Left lung (tissue), 4 donors: ENCODE measurements at regions not wholly inside any gene's neighbourhood (a gene's known extent, or its start where the extent isn't known, plus 50 kb on each side); places are given as distances from the start of the nearest gene placed in this dataset.

Source experiments
- ATAC-seq: fragments of 200-7000 bp; cut with Tn5 transposase; one replicate; pipeline ENCODE4 v1.9.1; 2020; ENCODE audit warnings: moderate library complexity
- DNase-seq, 4 donors: peaks; one replicate each; pipeline ENCODE4 v3.0.0-alpha.2; 2013 to 2020
- H3K27ac ChIP-seq, 2 donors: fragments of 200-600 bp; sonication (generic) in 1 of 2; one replicate each; pipeline versions ENCODE4 v1.5.0 to v1.8.0; 2020 to 2021
- H3K27me3 ChIP-seq, 2 donors: fragments of 200-600 bp; sonication (generic) in 1 of 2; one replicate each; pipeline versions ENCODE4 v1.5.0 to v1.8.0; 2020 to 2021
- H3K36me3 ChIP-seq, 2 donors: fragments of 200-600 bp; sonication (generic) in 1 of 2; one replicate each; pipeline versions ENCODE4 v1.5.0 to v1.8.0; 2020 to 2021
- H3K4me1 ChIP-seq, 2 donors: fragments of 200-600 bp; one replicate each; pipeline ENCODE4 v1.8.0; 2021
- H3K4me3 ChIP-seq, 2 donors: fragments of 200-600 bp; sonication (generic) in 1 of 2; one replicate each; pipeline versions ENCODE4 v1.5.0 to v1.8.0; 2020 to 2021; ENCODE audit warnings: mild to moderate bottlenecking in 1 of 2
- H3K9me3 ChIP-seq, 2 donors: fragments of 200-600 bp; sonication (generic) in 1 of 2; one replicate each; pipeline versions ENCODE4 v1.5.0 to v1.8.0; 2020 to 2021
- intact Hi-C, 2 donors: fragments of 100-400 bp; cut with DNase I; formaldehyde crosslinking; loops; one replicate each; pipeline versions ENCODE4 v1.11.2 to v1.14.2; 2022
- TF ChIP-seq, protein P1 (sequence below), 2 donors: fragments of 200-600 bp; sonication (generic) in 1 of 2; IDR thresholded peaks; one replicate each; pipeline versions ENCODE4 v1.5.0 to v1.8.0; 2021; ENCODE audit warnings: antibody characterized with exemption in 2 of 2
- donor health status: DM: no; HTN: yes; CAD: no.
- donor health status: DM: no; HTN: no; CAD: no.

DNA sequence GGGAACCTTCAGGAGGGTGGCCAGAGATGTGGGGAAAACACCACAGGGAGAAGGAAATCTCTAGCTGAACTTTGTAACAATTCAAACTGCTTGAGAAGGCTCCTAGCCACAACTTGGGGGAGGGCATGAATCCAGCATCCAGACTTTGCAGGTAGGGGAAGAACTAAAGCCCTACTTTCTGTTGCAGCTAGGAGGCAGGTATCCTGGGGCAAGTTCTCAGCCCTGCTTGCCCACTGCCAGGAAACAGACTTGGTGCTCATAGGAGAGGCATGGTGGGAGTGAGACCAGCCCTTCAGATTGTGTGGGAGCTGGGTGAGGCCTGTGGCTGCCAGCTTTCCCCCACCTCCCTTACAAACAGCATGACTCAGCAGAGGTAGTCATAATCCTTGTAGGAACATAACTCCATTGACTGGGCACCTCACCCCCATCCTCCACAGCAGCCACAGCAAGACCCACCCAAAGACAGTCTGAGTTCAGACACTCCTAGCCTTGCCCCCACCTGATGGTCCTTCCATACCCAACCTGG lies 209.5 kb upstream of the CPEB2 start:
- Histone ChIP-seq H3K27ac (no peak overlapping the region), H3K36me3 (no peaks in the 10 kb centered on the region), H3K9me3 (peaks cover 0 to 15% of the 10 kb centered on the region in 2 donors), H3K4me1 (no peaks in the 10 kb centered on the region), H3K27me3 (no peaks in the 10 kb centered on the region), H3K4me3 (no peak overlapping the region)
- TF ChIP-seq, protein P1, sequence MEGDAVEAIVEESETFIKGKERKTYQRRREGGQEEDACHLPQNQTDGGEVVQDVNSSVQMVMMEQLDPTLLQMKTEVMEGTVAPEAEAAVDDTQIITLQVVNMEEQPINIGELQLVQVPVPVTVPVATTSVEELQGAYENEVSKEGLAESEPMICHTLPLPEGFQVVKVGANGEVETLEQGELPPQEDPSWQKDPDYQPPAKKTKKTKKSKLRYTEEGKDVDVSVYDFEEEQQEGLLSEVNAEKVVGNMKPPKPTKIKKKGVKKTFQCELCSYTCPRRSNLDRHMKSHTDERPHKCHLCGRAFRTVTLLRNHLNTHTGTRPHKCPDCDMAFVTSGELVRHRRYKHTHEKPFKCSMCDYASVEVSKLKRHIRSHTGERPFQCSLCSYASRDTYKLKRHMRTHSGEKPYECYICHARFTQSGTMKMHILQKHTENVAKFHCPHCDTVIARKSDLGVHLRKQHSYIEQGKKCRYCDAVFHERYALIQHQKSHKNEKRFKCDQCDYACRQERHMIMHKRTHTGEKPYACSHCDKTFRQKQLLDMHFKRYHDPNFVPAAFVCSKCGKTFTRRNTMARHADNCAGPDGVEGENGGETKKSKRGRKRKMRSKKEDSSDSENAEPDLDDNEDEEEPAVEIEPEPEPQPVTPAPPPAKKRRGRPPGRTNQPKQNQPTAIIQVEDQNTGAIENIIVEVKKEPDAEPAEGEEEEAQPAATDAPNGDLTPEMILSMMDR (IDR thresholded peaks at IDR 0.05): no peak
- intact Hi-C loops: no loop called here
- ATAC-seq: no peak
- no peak for DNase-seq

DNA sequence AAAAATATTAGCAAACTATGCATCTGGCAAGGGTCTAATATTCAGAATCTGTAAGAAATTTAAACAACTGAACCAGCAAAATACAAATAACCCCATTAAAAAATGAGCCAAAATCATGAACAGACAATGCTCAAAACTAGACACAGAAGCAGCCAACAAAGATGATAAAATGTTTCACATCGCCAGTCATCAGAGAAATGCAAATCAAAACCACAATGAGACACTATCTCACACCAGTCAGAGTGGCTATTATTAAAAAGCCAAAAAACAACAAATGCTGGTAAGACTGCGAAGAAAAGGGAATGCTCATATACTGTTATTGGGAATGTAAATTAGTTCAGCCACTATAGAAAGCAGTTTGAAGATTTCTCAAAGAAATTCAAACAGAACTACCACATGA lies 201.3 kb upstream of the CPEB2 start:
- ATAC-seq: no peak
- TF ChIP-seq, protein P1 (IDR thresholded peaks at IDR 0.05): no peak
- DNase-seq: no peak
- no peaks in the 10 kb centered on the region for H3K27me3 ChIP-seq
- no peak overlapping the region for H3K27ac ChIP-seq
- no peaks in the 10 kb centered on the region for H3K36me3 ChIP-seq
- peaks cover 0 to 14% of the 10 kb centered on the region in 2 donors for H3K9me3 ChIP-seq
- intact Hi-C loops: no loop called here
- H3K4me1 ChIP-seq: no peaks in the 10 kb centered on the region
- no peak overlapping the region for H3K4me3 ChIP-seq

DNA sequence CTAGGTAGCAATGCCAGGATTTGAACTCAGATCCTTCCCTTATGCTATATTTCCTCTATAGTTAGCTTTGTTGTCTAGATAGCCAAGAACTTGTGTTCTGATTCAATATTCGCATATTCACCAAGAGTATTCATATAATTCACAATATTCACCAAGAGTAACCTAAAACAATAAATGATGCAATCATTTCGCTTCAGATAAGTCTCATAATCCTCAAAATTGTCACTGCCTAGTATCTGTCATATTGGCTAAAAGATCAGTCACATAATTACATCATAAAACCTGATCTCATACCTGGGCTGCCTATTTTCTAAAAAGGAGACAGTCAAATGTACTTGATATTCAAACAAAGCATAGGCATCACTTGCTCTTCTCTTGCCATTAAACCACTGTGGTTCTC lies 199.7 kb upstream of the CPEB2 start:
- no peaks in the 10 kb centered on the region for H3K4me1 ChIP-seq
- intact Hi-C loops: no loop called here
- no peaks in the 10 kb centered on the region for H3K36me3 ChIP-seq
- no peak overlapping the region for H3K4me3 ChIP-seq
- H3K27me3 ChIP-seq: no peaks in the 10 kb centered on the region
- no peak for DNase-seq
- TF ChIP-seq, protein P1 (IDR thresholded peaks at IDR 0.05): no peak
- no peak for ATAC-seq
- H3K27ac ChIP-seq: no peak overlapping the region
- peaks cover 0 to 14% of the 10 kb centered on the region in 2 donors for H3K9me3 ChIP-seq

DNA sequence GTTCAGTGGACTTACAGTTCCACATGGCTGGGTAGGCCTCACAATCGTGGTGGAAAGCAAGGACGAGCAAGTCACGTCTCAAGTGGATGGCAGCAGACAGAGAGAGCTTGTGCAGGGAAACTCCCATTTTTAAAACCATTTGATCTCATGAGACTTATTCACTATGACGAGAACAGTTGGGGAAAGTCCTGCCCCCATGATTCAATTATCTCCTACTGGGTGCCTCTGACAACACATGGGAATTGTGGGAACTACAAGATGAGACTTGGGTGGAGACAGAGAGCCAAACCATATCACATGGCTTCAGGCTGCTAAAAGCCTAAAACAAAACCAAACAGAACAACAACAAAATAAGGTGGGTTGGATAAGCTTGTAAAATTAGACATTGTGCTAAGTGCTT lies 194.4 kb upstream of the CPEB2 start:
- H3K27ac ChIP-seq: no peak overlapping the region
- no peaks in the 10 kb centered on the region for H3K27me3 ChIP-seq
- intact Hi-C loops: no loop called here
- TF ChIP-seq, protein P1 (IDR thresholded peaks at IDR 0.05): no peak
- H3K4me1 ChIP-seq: no peaks in the 10 kb centered on the region
- H3K36me3 ChIP-seq: no peaks in the 10 kb centered on the region
- H3K9me3 ChIP-seq: no peaks in the 10 kb centered on the region
- H3K4me3 ChIP-seq: no peak overlapping the region
- no peak for DNase-seq
- ATAC-seq: no peak

DNA sequence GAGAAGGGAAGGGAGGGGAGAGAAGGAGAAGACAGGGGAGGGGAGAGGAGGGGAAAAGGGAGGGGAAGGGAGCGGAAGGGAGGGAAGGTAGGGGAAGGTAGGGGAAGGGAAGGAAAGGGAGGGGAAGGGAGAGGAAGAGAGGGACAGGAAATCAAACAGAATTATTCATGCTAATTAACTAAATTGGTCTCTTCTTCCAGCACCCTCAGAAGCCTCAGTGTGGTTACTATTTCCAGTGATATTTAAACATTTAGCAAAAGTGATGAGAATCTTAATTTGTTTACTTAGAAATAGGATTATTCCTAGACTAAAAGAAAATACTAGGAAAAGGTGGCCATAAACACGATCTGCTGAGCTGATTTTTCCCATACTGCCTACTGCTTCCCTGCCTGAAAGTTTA lies 193.1 kb upstream of the CPEB2 start:
- no peak for ATAC-seq
- TF ChIP-seq, protein P1 (IDR thresholded peaks at IDR 0.05): no peak
- Histone ChIP-seq H3K9me3 (no peaks in the 10 kb centered on the region), H3K4me1 (no peaks in the 10 kb centered on the region), H3K27ac (no peak overlapping the region), H3K36me3 (no peaks in the 10 kb centered on the region), H3K4me3 (no peak overlapping the region), H3K27me3 (no peaks in the 10 kb centered on the region)
- intact Hi-C loops: no loop called here
- DNase-seq: no peak
